Liver (tissue), 3 donors: ENCODE measurements at regions not wholly inside any gene's neighbourhood (a gene's known extent, or its start where the extent isn't known, plus 50 kb on each side); places are given as distances from the start of the nearest gene placed in this dataset.

Experiments
- EGR1 ChIP-seq, 2 donors: IDR thresholded peaks; 2 replicates each; pipeline ENCODE4 v1.6.1; 2016 to 2018; ENCODE audit warnings: antibody characterized with exemption in 2 of 2, low read depth in 2 of 2
- FOXA1 ChIP-seq: IDR thresholded peaks from 2 replicates; pipeline ENCODE4 v1.6.1; 2016; ENCODE audit warnings: antibody characterized with exemption
- HNF4A ChIP-seq, 2 donors: conservative IDR thresholded peaks; 2 replicates each; pipeline ENCODE4 v1.6.1; 2016; ENCODE audit warnings: antibody characterized with exemption in 2 of 2, mild to moderate bottlenecking in 2 of 2
- HNF4G ChIP-seq: IDR thresholded peaks from 2 replicates; pipeline ENCODE4 v1.6.1; 2016; ENCODE audit warnings: antibody characterized with exemption
- RAD21 ChIP-seq, 2 donors: IDR thresholded peaks; 2 replicates each; pipeline ENCODE4 v1.6.1; 2016; ENCODE audit warnings: antibody characterized with exemption in 2 of 2, mild to moderate bottlenecking in 2 of 2
- RXRA ChIP-seq, 2 donors: IDR thresholded peaks; 2 replicates each; pipeline ENCODE4 v1.6.1; 2017 to 2018; ENCODE audit warnings: antibody characterized with exemption in 2 of 2, mild to moderate bottlenecking in 1 of 2
- SP1 ChIP-seq: IDR thresholded peaks from 2 replicates; pipeline ENCODE4 v1.6.1; 2018; ENCODE audit warnings: antibody characterized with exemption, mild to moderate bottlenecking
- YY1 ChIP-seq: IDR thresholded peaks from 2 replicates; pipeline ENCODE4 v1.6.1; 2016; ENCODE audit warnings: antibody characterized with exemption, mild to moderate bottlenecking
- TF ChIP-seq, protein P1 (sequence below): fragments of 150-350 bp; IDR thresholded peaks from 2 replicates; pipeline ENCODE4 v1.5.1; 2017; ENCODE audit warnings: improper control_type of control experiment, low read depth, low read length; ENCODE audit not compliant: missing input control
- TF ChIP-seq, protein P2 (sequence below): IDR thresholded peaks from 2 replicates; pipeline ENCODE4 v1.6.1; 2016; ENCODE audit warnings: antibody characterized with exemption, mild to moderate bottlenecking
- TF ChIP-seq, protein P3 (sequence below): IDR thresholded peaks from 2 replicates; pipeline ENCODE4 v1.6.1; 2016; ENCODE audit warnings: antibody characterized with exemption
- donor health status: healthy.
- donor health status: healthy.

DNA sequence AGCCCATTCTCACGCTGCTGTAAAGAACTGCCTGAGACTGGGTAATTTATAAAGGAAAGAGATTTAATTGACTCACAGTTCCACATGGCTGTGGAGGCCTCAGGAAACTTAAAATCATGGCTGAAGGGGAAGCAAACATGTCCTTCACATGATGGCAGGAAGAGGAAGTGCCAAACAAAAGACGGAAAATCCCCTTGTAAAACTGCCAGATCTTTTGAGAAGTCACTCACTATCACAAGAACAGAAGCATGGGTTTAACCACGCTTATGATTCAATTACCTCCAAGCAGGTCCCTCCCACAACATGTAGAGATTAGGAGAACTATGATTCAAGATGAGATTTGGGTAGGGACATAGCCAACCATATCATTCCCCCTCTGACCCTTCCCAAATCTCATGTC lies 335.5 kb downstream of the IL15 start:
- TF ChIP-seq, protein P1, sequence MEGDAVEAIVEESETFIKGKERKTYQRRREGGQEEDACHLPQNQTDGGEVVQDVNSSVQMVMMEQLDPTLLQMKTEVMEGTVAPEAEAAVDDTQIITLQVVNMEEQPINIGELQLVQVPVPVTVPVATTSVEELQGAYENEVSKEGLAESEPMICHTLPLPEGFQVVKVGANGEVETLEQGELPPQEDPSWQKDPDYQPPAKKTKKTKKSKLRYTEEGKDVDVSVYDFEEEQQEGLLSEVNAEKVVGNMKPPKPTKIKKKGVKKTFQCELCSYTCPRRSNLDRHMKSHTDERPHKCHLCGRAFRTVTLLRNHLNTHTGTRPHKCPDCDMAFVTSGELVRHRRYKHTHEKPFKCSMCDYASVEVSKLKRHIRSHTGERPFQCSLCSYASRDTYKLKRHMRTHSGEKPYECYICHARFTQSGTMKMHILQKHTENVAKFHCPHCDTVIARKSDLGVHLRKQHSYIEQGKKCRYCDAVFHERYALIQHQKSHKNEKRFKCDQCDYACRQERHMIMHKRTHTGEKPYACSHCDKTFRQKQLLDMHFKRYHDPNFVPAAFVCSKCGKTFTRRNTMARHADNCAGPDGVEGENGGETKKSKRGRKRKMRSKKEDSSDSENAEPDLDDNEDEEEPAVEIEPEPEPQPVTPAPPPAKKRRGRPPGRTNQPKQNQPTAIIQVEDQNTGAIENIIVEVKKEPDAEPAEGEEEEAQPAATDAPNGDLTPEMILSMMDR, result no peak
- no peak for TF ChIP-seq FOXA1
- TF ChIP-seq, protein P2, sequence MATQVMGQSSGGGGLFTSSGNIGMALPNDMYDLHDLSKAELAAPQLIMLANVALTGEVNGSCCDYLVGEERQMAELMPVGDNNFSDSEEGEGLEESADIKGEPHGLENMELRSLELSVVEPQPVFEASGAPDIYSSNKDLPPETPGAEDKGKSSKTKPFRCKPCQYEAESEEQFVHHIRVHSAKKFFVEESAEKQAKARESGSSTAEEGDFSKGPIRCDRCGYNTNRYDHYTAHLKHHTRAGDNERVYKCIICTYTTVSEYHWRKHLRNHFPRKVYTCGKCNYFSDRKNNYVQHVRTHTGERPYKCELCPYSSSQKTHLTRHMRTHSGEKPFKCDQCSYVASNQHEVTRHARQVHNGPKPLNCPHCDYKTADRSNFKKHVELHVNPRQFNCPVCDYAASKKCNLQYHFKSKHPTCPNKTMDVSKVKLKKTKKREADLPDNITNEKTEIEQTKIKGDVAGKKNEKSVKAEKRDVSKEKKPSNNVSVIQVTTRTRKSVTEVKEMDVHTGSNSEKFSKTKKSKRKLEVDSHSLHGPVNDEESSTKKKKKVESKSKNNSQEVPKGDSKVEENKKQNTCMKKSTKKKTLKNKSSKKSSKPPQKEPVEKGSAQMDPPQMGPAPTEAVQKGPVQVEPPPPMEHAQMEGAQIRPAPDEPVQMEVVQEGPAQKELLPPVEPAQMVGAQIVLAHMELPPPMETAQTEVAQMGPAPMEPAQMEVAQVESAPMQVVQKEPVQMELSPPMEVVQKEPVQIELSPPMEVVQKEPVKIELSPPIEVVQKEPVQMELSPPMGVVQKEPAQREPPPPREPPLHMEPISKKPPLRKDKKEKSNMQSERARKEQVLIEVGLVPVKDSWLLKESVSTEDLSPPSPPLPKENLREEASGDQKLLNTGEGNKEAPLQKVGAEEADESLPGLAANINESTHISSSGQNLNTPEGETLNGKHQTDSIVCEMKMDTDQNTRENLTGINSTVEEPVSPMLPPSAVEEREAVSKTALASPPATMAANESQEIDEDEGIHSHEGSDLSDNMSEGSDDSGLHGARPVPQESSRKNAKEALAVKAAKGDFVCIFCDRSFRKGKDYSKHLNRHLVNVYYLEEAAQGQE, result no peak
- TF ChIP-seq SP1, result no peak
- no peak for TF ChIP-seq RXRA (IDR thresholded peaks at IDR 0.05)
- no peak for TF ChIP-seq HNF4G
- TF ChIP-seq RAD21 (IDR thresholded peaks at IDR 0.05), result no peak
- no peak for TF ChIP-seq HNF4A (conservative IDR thresholded peaks at IDR 0.05)
- TF ChIP-seq YY1, result no peak
- no peak for TF ChIP-seq EGR1 (IDR thresholded peaks at IDR 0.05; ENCODE audit: low read depth in 2 of 2)
- TF ChIP-seq, protein P3, sequence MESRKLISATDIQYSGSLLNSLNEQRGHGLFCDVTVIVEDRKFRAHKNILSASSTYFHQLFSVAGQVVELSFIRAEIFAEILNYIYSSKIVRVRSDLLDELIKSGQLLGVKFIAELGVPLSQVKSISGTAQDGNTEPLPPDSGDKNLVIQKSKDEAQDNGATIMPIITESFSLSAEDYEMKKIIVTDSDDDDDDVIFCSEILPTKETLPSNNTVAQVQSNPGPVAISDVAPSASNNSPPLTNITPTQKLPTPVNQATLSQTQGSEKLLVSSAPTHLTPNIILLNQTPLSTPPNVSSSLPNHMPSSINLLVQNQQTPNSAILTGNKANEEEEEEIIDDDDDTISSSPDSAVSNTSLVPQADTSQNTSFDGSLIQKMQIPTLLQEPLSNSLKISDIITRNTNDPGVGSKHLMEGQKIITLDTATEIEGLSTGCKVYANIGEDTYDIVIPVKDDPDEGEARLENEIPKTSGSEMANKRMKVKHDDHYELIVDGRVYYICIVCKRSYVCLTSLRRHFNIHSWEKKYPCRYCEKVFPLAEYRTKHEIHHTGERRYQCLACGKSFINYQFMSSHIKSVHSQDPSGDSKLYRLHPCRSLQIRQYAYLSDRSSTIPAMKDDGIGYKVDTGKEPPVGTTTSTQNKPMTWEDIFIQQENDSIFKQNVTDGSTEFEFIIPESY, result no peak
